ACC112 (cell line): ENCODE measurements at regions not wholly inside any gene's neighbourhood (a gene's known extent, or its start where the extent isn't known, plus 50 kb on each side); places are given as distances from the start of the nearest gene placed in this dataset.

Experiments used
- H2AFZ ChIP-seq: fragments of 200-600 bp; sonication (generic); one replicate; pipeline ENCODE4 v1.6.0; 2017; ENCODE audit warnings: antibody characterized with exemption, low read length; ENCODE audit not compliant: unreplicated experiment
- H3K27ac ChIP-seq: fragments of 200-600 bp; sonication (generic); 2 replicates; pipeline ENCODE4 v1.5.1; 2014; ENCODE audit warnings: low read depth, mild to moderate bottlenecking, antibody characterized with exemption, low read length, moderate library complexity
- H3K27me3 ChIP-seq: fragments of 200-600 bp; sonication (generic); 2 replicates; pipeline ENCODE4 v1.6.1; 2014; ENCODE audit warnings: mild to moderate bottlenecking, antibody characterized with exemption, low read length, moderate library complexity, mixed read lengths; ENCODE audit not compliant: insufficient read depth
- H3K36me3 ChIP-seq: fragments of 200-600 bp; sonication (generic); 2 replicates; pipeline ENCODE4 v1.6.1; 2016; ENCODE audit warnings: mild to moderate bottlenecking, antibody characterized with exemption, low read length, moderate library complexity, mixed read lengths; ENCODE audit not compliant: insufficient read depth
- H3K4me1 ChIP-seq: fragments of 200-600 bp; sonication (generic); one replicate; pipeline ENCODE4 v1.6.1; 2016; ENCODE audit warnings: low read length, mixed read lengths; ENCODE audit not compliant: insufficient read depth, unreplicated experiment, control insufficient read depth
- H3K4me3 ChIP-seq: fragments of 200-600 bp; sonication (generic); 2 replicates; pipeline ENCODE4 v1.5.1; 2014; ENCODE audit warnings: mild to moderate bottlenecking, low read depth, low read length
- H3K79me2 ChIP-seq: fragments of 200-600 bp; sonication (generic); one replicate; pipeline ENCODE4 v1.6.0; 2016; ENCODE audit warnings: low read length; ENCODE audit not compliant: control insufficient read depth, unreplicated experiment, insufficient read depth

DNA sequence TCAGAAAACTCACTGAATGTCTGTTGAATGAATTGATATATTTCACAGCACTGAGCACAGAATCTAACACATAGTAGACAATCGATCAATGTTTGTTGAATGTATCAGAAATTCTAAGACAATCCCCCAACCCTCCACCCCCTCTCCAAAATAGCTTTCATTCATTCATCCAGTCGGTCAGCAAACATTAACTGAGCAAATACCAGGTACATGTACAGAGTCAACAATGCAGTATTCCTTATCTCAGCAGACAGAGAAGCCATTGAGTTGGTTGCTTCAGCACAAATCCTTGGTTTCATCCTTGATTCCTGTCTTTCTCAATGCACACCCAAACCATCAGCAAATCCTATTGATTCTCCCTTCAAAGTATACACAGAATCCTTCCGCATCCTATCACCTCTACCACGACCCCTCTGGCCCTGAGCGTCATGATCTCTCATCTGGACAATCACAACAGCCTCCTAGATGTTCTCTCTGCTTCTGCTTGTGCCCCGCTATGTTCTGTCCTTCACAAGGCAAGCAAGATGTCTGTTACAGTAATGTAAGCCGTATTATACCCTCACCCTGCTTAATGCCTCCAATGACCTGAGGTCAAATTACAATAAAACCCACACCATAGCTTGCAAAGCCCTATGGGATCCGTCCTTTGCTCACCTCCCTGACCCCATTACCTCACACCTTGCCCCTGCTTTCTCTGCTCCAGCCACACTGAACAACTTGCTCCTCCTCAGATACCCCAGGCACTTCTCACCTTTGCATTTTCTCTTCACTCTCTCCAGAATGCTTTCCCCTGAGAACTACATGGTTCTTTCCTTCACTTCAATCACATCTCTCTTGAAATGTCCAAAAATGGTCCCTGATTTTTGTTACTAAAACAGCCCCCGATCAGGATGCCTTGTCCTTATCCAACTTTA is 738.1 kb upstream of the TBX3 start:
- Histone ChIP-seq H3K27ac (no peak overlapping the region), H3K79me2 (no peaks in the 10 kb centered on the region), H3K27me3 (peaks cover 6% of the 10 kb centered on the region; the same call in 1 of the 2 replicates), H2AFZ (no peak overlapping the region), H3K36me3 (no peaks in the 10 kb centered on the region), H3K4me1 (no peaks in the 10 kb centered on the region), H3K4me3 (no peak overlapping the region)

DNA sequence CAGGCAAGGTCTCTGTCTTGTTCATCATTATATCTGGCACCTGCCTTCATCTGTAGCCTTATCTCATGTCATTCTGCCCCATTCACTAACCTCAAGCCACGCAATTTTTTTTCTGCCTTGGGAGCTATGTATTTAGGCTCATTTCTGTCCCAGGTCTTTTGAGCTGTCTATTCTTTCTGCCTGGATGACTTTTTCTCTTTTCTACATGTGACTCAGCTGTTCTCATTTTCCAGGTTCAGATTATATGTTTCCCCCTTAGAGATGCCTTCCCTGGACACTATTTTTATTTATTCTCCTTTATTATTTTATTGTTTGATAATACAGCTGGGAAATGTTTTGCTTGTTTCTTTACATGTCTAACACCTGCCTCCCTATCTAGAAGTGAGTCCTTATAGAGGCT is 737.4 kb upstream of the TBX3 start:
- Histone ChIP-seq H3K27me3 (peaks cover 6% of the 10 kb centered on the region; the same call in 1 of the 2 replicates), H3K4me1 (no peaks in the 10 kb centered on the region), H3K27ac (no peak overlapping the region), H3K79me2 (no peaks in the 10 kb centered on the region), H3K36me3 (no peaks in the 10 kb centered on the region), H2AFZ (no peak overlapping the region), H3K4me3 (no peak overlapping the region)

DNA sequence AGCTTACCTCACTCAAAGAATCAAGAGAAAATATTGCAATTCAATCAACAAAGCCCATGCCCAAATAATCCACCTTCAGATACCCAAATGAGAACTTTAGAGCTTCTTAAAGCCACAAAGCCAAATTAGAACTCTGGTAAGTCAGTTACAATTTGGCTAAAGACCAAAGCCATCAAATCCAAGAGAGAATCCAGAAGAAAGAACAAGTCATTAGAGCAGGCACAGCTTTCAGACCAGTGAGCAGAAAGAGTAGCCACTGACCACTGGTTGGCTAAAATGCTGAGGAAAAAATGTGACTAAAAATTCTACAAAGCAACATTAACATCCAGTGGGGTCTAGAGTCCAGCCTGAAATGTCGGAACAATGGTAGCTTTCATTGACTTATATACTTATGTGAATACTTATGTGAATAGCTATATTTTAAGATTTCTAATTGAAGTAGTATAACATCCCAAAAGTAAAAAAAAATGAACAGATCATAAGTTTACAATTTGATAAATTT is 735.2 kb upstream of the TBX3 start:
- Histone ChIP-seq H2AFZ (no peak overlapping the region), H3K36me3 (no peaks in the 10 kb centered on the region), H3K4me3 (no peak overlapping the region), H3K4me1 (no peaks in the 10 kb centered on the region), H3K27me3 (peaks cover 6% of the 10 kb centered on the region; the same call in 1 of the 2 replicates), H3K27ac (no peak overlapping the region), H3K79me2 (no peaks in the 10 kb centered on the region)

DNA sequence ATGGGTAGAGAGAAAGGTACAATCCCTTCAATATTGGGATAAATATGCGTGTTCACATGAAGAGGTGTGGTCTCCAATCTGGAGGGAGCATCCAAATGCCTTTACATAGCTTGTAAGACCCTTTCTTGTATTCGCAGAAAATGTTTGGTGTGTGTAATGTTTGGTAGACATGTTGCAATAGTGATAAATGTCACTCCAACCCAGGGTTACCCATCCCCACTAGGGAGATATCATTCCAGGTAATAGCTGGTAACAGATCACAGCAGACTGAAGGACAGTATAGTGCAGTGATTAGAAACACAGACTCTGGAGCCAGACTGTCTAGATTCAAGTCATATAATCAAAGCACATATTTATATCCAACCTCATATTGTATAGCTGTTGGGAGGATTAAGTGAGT is 733.6 kb upstream of the TBX3 start:
- no peaks in the 10 kb centered on the region for H3K4me1 ChIP-seq
- no peaks in the 10 kb centered on the region for H3K79me2 ChIP-seq
- no peak overlapping the region for H3K4me3 ChIP-seq
- H3K27ac ChIP-seq = no peak overlapping the region
- H3K36me3 ChIP-seq = no peaks in the 10 kb centered on the region
- H3K27me3 ChIP-seq = peaks cover 6% of the 10 kb centered on the region; the same call in 1 of the 2 replicates
- H2AFZ ChIP-seq = no peak overlapping the region

DNA sequence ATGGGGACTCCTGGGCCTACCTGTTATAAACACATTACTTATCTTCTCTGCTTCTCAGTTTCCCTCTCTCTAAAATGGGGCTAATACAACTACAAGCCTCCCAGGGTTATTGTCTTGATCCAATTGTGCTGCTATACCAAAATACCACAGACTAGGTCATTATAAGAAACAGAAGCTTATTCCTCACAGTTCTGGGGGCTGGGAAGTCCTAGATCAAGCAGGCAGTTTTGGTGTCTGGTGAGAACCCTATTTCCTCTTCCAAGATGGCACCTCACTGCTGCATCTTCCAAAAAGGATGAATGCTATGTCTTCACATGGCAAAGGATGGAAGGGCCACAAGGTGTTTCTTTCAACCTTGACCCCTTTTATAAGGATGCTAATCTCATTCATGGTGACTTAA is 732.9 kb upstream of the TBX3 start:
- no peaks in the 10 kb centered on the region for H3K36me3 ChIP-seq
- H3K4me1 ChIP-seq = no peaks in the 10 kb centered on the region
- no peak overlapping the region for H2AFZ ChIP-seq
- no peaks in the 10 kb centered on the region for H3K79me2 ChIP-seq
- no peak overlapping the region for H3K27ac ChIP-seq
- no peak overlapping the region for H3K4me3 ChIP-seq
- peaks cover 6% of the 10 kb centered on the region; the same call in 1 of the 2 replicates for H3K27me3 ChIP-seq

DNA sequence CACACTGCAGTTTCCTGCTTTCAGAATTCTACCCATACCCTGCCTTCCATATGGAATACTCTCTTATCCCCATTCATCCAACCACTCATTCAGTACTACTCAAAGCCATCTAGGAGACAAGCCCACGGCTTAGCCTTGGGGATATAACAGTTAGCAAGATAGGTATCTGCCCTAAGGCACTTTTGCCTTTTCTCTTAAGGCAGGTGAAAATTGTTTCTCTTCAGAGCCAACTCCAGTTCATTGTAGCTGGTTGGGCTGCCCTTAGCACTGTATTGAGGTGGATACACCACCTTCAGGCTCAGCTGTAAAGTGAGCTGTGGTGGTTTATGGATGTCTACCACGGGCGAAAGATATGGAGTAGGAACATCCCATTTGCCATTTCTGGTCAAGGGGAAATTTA is 729.7 kb upstream of the TBX3 start:
- Histone ChIP-seq H3K4me1 (no peaks in the 10 kb centered on the region), H3K4me3 (no peak overlapping the region), H3K79me2 (no peaks in the 10 kb centered on the region), H3K27me3 (peaks cover 4% of the 10 kb centered on the region; the same call in 1 of the 2 replicates), H2AFZ (no peak overlapping the region), H3K27ac (no peak overlapping the region), H3K36me3 (no peaks in the 10 kb centered on the region)

DNA sequence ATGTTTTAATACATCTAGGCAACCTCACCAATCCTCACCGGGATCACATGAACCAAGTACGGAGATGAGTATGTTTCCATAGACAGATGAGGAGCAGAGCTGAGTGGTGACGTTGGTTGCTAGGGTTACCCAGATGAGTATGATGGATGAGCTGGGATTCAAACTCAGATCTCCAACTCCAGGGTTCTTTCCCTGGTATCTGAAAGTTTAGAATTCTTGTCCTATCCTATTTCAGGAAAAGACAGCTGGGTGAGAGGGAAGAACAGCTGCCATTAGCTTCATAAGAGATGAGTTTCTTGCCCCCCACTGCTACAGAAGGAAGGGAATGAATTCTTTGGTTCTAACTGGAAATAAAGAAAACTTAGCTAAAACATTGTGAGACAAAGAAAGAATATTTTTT is 728.9 kb upstream of the TBX3 start:
- Histone ChIP-seq H3K27ac (no peak overlapping the region), H3K27me3 (peaks cover 4% of the 10 kb centered on the region; the same call in 1 of the 2 replicates), H3K4me1 (no peaks in the 10 kb centered on the region), H2AFZ (no peak overlapping the region), H3K79me2 (no peaks in the 10 kb centered on the region), H3K36me3 (no peaks in the 10 kb centered on the region), H3K4me3 (no peak overlapping the region)

DNA sequence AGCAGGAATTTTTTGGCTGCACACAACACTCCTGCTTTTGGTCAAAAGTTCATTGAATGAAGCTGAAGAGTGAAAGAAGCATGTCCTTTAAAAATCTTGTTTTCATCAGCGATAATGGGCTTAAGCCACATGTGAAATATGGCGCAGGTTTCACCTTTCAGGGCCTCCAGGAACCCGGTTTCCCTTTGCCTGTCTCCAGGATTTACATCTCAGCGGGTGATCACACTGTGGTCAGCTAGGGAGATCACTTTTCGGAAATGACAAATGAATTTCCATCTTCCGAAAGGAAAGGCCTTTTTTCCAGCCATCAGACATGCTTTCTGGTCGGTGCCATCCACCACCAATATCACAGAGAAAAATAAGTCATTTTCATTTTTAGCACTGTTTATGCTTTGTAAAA is 727.1 kb upstream of the TBX3 start:
- no peaks in the 10 kb centered on the region for H3K79me2 ChIP-seq
- no peak overlapping the region for H3K4me3 ChIP-seq
- H2AFZ ChIP-seq = no peak overlapping the region
- no peaks in the 10 kb centered on the region for H3K36me3 ChIP-seq
- H3K4me1 ChIP-seq = no peaks in the 10 kb centered on the region
- no peaks in the 10 kb centered on the region for H3K27me3 ChIP-seq
- H3K27ac ChIP-seq = no peak overlapping the region

DNA sequence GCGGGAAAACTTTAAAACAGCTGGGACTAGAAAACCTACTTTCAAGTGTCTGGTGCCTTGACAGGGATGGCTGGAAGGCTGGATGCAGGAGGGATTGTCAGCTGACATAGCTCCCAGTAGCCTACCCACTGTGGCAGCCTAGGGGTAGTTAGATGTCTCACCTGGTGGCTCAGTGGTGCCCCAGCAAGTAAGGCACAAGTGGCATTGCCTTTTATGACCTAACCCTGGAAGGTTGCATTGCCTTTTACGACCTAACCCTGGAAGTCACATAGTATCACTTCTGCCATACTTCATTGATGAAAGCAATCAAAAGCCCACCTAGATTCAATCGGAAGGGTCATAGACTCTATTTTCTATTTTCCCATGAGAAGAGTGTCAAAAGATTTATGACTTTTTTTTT is 724.7 kb upstream of the TBX3 start:
- Histone ChIP-seq H3K79me2 (no peaks in the 10 kb centered on the region), H3K27ac (no peak overlapping the region), H3K27me3 (no peaks in the 10 kb centered on the region), H2AFZ (no peak overlapping the region), H3K4me3 (no peak overlapping the region), H3K36me3 (no peaks in the 10 kb centered on the region), H3K4me1 (peaks cover 9% of the 10 kb centered on the region)

DNA sequence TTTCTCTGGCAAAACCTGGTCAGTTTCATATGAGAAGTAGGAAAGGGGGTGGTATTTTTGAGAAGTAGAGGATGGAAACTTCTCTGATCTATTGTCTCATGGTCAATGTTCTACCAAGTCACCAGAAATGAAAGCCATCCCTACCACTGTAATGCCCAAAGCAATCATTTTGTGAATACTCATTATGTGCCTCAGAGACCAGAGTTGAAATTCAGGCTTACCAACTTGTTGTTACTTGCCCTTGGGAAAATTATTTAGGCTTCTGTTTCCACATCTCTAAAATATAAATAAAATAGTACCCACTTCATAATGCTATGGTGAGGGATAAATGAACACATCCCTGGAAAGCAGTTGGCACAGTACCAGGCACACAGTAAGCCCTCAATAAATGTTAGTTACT is 723.7 kb upstream of the TBX3 start:
- Histone ChIP-seq H3K27me3 (peaks cover 3% of the 10 kb centered on the region; the same call in 1 of the 2 replicates), H3K27ac (no peak overlapping the region), H3K36me3 (no peaks in the 10 kb centered on the region), H3K4me3 (no peak overlapping the region), H2AFZ (no peak overlapping the region), H3K4me1 (peaks cover 9% of the 10 kb centered on the region), H3K79me2 (no peaks in the 10 kb centered on the region)

DNA sequence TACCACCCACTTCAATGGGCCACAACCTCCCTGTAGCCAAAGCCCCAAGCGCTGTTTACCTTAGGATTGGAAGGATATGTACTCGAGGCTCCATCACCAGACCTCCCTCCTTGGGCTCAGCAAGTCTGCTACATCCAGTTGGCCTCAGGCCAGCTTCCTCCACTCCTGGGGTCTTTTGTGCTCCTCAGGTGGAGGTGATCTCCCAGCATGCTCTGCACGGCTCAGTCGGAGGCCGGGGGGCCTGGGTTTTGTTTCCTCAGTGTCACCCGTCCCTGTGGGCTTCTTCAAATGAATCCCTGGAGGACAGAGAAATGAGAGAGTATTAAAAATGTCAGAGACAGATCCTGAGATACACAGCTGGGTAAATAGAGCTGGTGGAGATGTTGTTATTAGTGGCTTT is 723.1 kb upstream of the TBX3 start:
- H3K27me3 ChIP-seq = peaks cover 3% of the 10 kb centered on the region; the same call in 1 of the 2 replicates
- no peak overlapping the region for H3K27ac ChIP-seq
- H3K36me3 ChIP-seq = no peaks in the 10 kb centered on the region
- H3K4me3 ChIP-seq = no peak overlapping the region
- H3K79me2 ChIP-seq = no peaks in the 10 kb centered on the region
- H3K4me1 ChIP-seq = peaks cover 9% of the 10 kb centered on the region
- no peak overlapping the region for H2AFZ ChIP-seq
